NB4 (cell line): ENCODE measurements at regions not wholly inside any gene's neighbourhood (a gene's known extent, or its start where the extent isn't known, plus 50 kb on each side); places are given as distances from the start of the nearest gene placed in this dataset.

Experiments
- DNase-seq: peaks from one replicate; pipeline ENCODE4 v3.0.0; 2010; ENCODE audit warnings: low read depth
- H3K4me3 ChIP-seq: one replicate; pipeline ENCODE4 v1.5.1; 2011; ENCODE audit warnings: mild to moderate bottlenecking, low read depth, low read length, moderate library complexity
- MYC ChIP-seq: IDR thresholded peaks from 2 replicates; pipeline ENCODE4 v1.6.1; 2011; ENCODE audit warnings: low read depth, low read length
- POLR2A ChIP-seq: IDR thresholded peaks from 2 replicates; pipeline ENCODE4 v1.6.1; 2011; ENCODE audit warnings: mild to moderate bottlenecking; ENCODE audit not compliant: insufficient read length; ENCODE audit errors: extremely low read depth
- TF ChIP-seq, protein P1 (sequence below): IDR thresholded peaks from 2 replicates; pipeline ENCODE4 v1.6.1; 2011; ENCODE audit warnings: low read depth, low read length
- TF ChIP-seq, protein P2 (sequence below): IDR thresholded peaks from one replicate; pipeline ENCODE4 v1.5.1; 2012; ENCODE audit warnings: low read depth, low read length

DNA sequence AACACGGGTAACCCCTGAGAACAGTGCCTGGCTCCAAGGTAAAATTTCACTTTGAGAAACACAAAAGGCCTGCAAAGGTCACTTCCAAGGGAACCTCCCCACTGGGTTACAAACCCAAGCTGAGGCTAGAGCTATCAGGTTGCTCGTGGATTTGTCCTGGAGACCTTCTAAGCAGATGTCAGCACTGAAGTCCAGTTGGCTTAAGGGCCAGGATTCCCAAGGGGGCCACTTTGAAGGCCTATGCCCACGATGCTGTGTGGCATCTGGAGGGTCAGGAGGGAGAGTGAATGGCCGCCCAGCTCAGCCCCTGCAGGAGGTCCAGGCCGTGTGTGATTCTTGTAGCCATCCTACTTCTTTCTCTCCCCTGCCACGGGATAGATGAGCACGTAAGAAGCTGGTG is 100.2 kb upstream of the FSTL4 start:
- no peak for TF ChIP-seq MYC
- TF ChIP-seq, protein P1, sequence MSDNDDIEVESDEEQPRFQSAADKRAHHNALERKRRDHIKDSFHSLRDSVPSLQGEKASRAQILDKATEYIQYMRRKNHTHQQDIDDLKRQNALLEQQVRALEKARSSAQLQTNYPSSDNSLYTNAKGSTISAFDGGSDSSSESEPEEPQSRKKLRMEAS = no peak
- TF ChIP-seq, protein P2, sequence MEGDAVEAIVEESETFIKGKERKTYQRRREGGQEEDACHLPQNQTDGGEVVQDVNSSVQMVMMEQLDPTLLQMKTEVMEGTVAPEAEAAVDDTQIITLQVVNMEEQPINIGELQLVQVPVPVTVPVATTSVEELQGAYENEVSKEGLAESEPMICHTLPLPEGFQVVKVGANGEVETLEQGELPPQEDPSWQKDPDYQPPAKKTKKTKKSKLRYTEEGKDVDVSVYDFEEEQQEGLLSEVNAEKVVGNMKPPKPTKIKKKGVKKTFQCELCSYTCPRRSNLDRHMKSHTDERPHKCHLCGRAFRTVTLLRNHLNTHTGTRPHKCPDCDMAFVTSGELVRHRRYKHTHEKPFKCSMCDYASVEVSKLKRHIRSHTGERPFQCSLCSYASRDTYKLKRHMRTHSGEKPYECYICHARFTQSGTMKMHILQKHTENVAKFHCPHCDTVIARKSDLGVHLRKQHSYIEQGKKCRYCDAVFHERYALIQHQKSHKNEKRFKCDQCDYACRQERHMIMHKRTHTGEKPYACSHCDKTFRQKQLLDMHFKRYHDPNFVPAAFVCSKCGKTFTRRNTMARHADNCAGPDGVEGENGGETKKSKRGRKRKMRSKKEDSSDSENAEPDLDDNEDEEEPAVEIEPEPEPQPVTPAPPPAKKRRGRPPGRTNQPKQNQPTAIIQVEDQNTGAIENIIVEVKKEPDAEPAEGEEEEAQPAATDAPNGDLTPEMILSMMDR = no peak
- TF ChIP-seq POLR2A = no peak
- no peak overlapping the region for H3K4me3 ChIP-seq
- no peak for DNase-seq

DNA sequence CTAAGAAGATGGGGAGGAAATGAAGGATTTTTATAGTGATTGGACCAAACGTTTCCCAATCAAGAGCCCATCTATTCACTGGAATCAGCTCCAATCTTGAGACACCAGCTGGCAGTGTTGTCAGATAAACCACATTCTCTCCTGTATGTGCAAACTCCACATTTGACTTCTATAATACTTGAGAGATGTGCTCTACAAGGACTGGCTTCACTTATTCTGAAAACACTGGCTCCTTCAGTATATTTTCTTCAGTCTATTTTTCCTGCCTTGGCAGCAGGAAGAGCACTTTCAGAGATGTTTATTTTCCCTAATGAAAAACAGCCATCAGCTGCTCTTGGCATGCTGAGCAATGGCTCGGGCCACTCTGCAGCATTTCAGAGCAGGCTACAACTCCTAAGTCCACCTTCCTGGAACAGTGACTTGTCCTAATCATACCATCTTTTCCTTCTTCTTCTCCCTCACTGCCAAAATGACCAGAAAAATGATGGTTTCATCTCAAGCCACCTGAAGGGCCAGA is 96.9 kb upstream of the FSTL4 start:
- no peak overlapping the region for H3K4me3 ChIP-seq
- TF ChIP-seq, protein P2 = no peak
- TF ChIP-seq, protein P1 = no peak
- no peak for TF ChIP-seq MYC
- DNase-seq = no peak

DNA sequence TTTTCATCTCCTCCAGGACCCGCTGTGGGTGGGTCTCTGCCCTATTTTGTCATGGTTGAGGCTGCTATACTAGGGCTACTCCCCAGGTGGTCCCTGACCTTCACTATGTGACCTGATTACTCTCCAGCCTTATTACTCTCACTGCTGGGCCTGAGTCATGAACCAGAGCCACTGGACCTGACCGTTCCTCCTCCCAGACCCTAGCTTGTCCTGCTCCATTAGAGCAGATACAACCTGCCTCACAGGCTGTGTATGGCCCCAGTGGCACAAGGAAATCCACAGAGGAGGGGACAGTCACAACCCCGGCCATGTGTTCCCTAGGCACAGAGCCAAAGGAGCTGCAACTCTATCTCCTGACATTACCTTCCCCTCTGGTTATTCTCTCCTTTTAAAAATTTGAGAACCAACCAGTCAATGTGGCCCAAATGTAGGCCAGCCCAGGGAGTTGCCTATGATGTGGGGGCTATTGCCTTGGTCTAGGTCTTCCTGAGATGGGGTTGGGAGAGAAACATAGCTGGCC is 96.0 kb upstream of the FSTL4 start:
- no peak overlapping the region for H3K4me3 ChIP-seq
- DNase-seq = no peak
- TF ChIP-seq, protein P2 = no peak
- TF ChIP-seq POLR2A (no peak), MYC (no peak)
- TF ChIP-seq, protein P1 = no peak

DNA sequence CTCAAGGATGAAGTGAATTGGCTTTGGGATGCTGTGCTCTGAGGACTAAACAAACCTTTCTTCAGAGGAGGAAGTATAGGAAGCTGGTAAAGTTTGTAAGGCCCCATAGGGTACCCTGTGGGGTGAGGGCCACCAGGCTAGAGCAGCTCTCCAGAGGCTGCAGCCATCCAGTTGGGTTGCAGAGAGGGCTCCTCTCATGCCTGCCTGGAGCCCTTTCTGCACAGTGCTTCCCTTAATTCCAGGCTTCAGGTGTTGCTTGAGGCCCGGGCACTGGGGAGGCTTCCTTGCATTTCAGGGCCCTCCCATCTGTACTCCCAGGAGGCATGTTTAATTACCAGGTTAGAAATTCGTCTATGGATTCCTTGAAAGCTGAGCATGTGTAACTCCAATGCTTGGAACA is 95.3 kb upstream of the FSTL4 start:
- H3K4me3 ChIP-seq = no peak overlapping the region
- TF ChIP-seq, protein P2 = no peak
- TF ChIP-seq MYC (no peak), POLR2A (no peak)
- TF ChIP-seq, protein P1 = no peak
- no peak for DNase-seq

DNA sequence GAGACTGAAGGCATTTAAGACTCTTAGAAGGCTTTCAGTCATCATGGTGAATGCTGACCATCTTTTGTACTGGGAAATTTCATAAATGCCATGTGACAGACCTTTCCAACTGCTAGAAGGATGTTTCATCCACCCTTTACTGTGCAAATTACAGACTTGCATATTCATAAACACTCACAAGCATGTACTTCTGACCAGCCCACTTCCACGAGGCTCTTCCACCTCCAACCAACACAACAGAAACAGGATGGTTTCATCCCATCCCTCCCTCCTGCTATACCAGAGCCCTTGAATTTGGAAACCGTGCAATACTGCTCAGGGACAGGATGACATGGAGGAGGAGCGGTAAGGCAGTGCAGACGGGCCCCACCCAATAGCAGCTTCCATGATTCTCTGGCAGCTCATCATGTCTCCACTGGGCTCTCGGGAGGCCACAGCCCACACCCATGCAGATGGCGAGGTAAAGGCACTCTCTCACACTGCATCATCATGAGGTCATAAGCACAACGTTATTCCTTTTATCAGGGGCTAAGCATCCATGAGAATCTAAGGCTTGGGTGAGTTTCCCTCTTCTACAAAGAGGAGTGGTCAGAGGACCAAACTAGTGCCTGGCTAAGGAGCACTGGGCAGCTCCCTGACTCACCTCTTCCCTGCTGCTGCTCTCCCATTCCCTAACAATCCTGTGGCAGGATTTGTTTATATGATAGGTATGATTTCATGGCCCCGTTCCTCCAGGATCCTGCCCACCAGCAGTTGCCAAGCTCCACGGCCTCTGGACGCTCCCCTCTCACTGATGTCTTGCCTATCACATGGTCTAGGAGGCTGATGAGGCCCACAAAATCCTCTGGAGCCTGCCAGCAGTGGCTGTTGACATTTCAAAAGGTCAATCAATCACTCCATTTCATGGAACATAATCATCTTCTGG is 94.4 kb upstream of the FSTL4 start:
- no peak for DNase-seq
- no peak for TF ChIP-seq MYC
- TF ChIP-seq, protein P1 = no peak
- TF ChIP-seq POLR2A = no peak
- TF ChIP-seq, protein P2 = no peak
- no peak overlapping the region for H3K4me3 ChIP-seq
